IPS-20b (cell line): ENCODE measurements at regions not wholly inside any gene's neighbourhood (a gene's known extent, or its start where the extent isn't known, plus 50 kb on each side); places are given as distances from the start of the nearest gene placed in this dataset.

Experiments used
- H3K27ac ChIP-seq: one replicate; pipeline ENCODE4 v1.5.1; 2013; ENCODE audit warnings: low read length
- H3K27me3 ChIP-seq: 2 replicates; pipeline ENCODE4 v1.6.1; 2013; ENCODE audit warnings: mild to moderate bottlenecking, low read length, inconsistent platforms; ENCODE audit not compliant: insufficient read depth
- H3K36me3 ChIP-seq: 2 replicates; pipeline ENCODE4 v1.6.1; 2013; ENCODE audit warnings: low read depth, mild to moderate bottlenecking, inconsistent platforms, low read length, moderate library complexity; ENCODE audit not compliant: insufficient read depth
- H3K4me1 ChIP-seq: 2 replicates; pipeline ENCODE4 v1.6.1; 2013; ENCODE audit warnings: mild to moderate bottlenecking, control low read depth, inconsistent platforms, low read length, moderate library complexity; ENCODE audit not compliant: insufficient read depth
- H3K4me3 ChIP-seq: 2 replicates; pipeline ENCODE4 v1.5.1; 2013; ENCODE audit warnings: mild to moderate bottlenecking, low read length, inconsistent platforms
- H3K9ac ChIP-seq: 2 replicates; pipeline ENCODE4 v1.6.1; 2013; ENCODE audit warnings: low read depth, mild to moderate bottlenecking, inconsistent platforms, low read length, moderate library complexity
- H3K9me3 ChIP-seq: 2 replicates; pipeline ENCODE4 v1.6.1; 2013; ENCODE audit warnings: mild to moderate bottlenecking, low read depth, low read length, inconsistent platforms; ENCODE audit not compliant: insufficient read depth

- H3K4me3 ChIP-seq, result no peak overlapping the region
- no peaks in the 10 kb centered on the region for H3K4me1 ChIP-seq
- no peaks in the 10 kb centered on the region for H3K36me3 ChIP-seq
- H3K9me3 ChIP-seq, result peaks cover 3% of the 10 kb centered on the region; the same call in 1 of the 2 replicates
- H3K27ac ChIP-seq, result no peak overlapping the region
- no peak overlapping the region for H3K9ac ChIP-seq
- H3K27me3 ChIP-seq, result no peaks in the 10 kb centered on the region
Observed at GRCh38 chr3:90044084-90044816, 936.8 kb downstream of the EPHA3 start.

DNA sequence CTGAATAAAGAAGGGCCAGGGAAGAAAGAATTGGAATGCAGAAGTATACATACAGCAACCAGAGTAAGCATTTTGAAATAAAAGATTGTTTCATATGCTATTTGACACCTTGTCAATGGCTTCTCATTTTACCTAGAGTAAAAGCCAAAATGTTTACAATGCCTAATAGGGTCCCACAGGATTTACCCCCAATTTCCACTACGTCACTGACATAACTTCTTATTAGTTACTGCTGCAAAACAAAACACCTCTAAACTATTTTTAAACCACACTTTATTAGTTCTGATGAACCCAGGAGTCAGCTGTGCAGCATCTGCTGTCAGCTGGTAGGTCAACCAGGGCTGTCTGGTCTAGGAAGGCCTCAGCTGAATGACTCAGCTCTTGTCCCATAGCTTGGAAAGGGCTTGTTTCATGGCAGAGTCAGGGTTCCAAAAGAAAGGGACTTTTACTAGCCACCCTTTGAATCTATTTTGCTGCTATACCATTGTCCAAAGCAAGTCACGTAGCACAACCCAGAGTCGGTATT, 945.1 kb downstream of the EPHA3 start:
- peaks cover 4% of the 10 kb centered on the region; the same call in 1 of the 2 replicates for H3K9me3 ChIP-seq
- no peaks in the 10 kb centered on the region for H3K4me1 ChIP-seq
- no peaks in the 10 kb centered on the region for H3K27me3 ChIP-seq
- no peak overlapping the region for H3K9ac ChIP-seq
- H3K4me3 ChIP-seq, result no peak overlapping the region
- no peaks in the 10 kb centered on the region for H3K36me3 ChIP-seq
- H3K27ac ChIP-seq, result no peak overlapping the region

DNA sequence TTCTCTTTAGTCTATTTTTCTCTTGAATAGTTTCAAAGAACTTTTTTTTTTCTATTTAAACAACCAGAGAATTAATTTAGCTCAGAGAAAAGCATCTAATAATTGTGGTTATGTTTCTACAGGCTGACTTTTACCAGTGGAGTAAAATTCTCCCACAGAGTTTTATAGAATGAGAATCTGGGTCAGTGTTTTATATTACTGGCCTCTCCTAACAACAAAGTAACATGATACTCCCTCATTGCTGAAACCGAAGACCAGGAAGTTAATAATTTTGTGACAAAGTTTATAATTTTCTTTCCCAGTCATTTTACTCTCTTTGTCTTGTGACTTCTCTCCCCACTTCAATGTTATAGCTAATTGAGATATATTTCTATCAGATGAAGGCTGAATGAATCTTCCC, 946.9 kb downstream of the EPHA3 start:
- no peaks in the 10 kb centered on the region for H3K27me3 ChIP-seq
- peaks cover 1% of the 10 kb centered on the region; the same call in 1 of the 2 replicates for H3K9me3 ChIP-seq
- H3K9ac ChIP-seq, result no peak overlapping the region
- no peaks in the 10 kb centered on the region for H3K4me1 ChIP-seq
- H3K36me3 ChIP-seq, result no peaks in the 10 kb centered on the region
- H3K4me3 ChIP-seq, result no peak overlapping the region
- H3K27ac ChIP-seq, result no peak overlapping the region

- H3K4me1 ChIP-seq, result no peaks in the 10 kb centered on the region
- no peaks in the 10 kb centered on the region for H3K9me3 ChIP-seq
- no peak overlapping the region for H3K9ac ChIP-seq
- H3K4me3 ChIP-seq, result no peak overlapping the region
- no peaks in the 10 kb centered on the region for H3K36me3 ChIP-seq
- H3K27me3 ChIP-seq, result no peaks in the 10 kb centered on the region
- no peak overlapping the region for H3K27ac ChIP-seq
Observed at GRCh38 chr3:90055666-90056065, 948.2 kb downstream of the EPHA3 start.

DNA sequence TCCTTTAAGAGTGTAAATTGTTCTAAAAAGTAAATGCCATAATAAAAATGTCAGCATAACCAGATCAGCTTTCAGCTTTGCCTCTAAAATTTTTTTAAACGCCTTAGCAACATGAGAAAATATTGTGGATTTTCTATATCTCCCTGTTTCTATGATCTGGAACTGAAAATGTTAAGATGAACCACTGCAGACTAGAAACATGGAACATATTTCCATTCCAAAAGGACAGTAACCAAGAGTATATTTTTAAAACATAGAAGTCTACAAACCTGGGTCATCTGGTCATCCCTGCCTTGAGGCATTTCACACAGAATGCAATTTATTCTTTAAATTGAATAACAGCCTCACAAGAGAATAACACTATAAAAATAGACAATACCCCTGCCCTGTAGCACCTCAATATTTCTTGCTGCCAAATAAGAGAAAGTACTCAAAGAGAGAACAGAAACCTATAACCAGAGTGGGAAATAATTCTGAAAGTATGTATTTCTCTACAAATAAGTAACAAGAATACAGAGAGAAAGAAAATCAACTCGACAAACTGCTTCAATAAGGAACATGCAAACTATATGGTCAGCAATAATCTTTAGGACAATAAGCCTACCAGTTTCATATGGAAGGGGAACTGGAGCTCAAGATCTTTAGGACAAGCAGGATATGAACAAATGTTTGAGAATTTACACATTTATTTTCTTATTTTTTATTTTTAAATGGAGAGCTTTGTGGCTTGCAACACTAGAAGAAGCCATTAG, 949.0 kb downstream of the EPHA3 start:
- Histone ChIP-seq H3K27me3 (no peaks in the 10 kb centered on the region), H3K9me3 (no peaks in the 10 kb centered on the region), H3K27ac (no peak overlapping the region), H3K4me3 (no peak overlapping the region), H3K4me1 (no peaks in the 10 kb centered on the region), H3K36me3 (no peaks in the 10 kb centered on the region), H3K9ac (no peak overlapping the region)

GRCh38 chr3:90062016-90062415, 954.6 kb downstream of the EPHA3 start:
- Histone ChIP-seq H3K9ac (no peak overlapping the region), H3K4me3 (no peak overlapping the region), H3K27ac (no peak overlapping the region), H3K36me3 (no peaks in the 10 kb centered on the region), H3K27me3 (no peaks in the 10 kb centered on the region), H3K9me3 (peaks cover 4% of the 10 kb centered on the region), H3K4me1 (no peaks in the 10 kb centered on the region)

DNA sequence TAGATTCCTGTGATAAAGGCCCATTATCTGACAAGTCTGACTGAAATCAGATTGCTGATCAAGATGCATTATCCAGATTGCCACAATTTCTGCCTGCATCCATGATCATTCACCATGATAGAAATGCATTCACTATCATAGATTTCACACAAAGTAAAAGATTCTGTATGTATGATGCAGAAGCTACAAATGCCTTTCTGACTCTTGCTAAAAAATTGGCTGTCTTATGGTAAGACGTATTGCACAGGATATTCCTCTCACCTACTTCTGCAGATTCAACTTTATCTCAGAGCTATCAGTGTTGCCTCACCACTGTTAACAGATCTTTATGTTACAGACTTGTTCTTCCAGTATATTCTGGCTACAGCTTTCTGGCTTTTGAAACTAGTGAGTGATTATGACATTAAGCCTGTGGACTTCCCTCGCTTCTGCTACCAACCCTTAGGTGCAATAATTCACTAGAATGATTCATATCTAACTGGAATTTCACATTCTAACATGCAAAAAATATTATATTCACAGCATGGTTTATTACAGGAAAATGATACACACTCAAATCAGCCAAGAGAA, 955.3 kb downstream of the EPHA3 start:
- no peaks in the 10 kb centered on the region for H3K27me3 ChIP-seq

DNA sequence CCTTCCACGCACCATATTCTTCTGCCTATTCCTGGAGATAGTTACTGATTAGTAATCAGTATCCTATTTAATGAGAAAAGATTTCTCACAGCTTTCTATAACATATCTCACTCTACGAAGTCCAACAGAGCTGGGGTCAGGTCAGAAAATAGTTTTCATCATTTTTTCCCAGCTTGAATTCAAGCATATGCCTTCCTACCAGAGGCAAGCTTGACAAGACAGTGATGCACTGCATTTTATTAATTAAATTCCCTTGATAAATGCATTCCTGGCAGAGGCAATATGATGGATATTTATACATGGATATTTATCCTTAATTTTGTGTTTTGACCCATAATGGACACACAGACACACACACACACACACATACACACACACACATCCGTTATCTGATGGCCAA, 961.4 kb downstream of the EPHA3 start:
- Histone ChIP-seq H3K4me1 (peaks cover 16% of the 10 kb centered on the region), H3K4me3 (no peak overlapping the region), H3K27me3 (no peaks in the 10 kb centered on the region), H3K9me3 (no peaks in the 10 kb centered on the region), H3K27ac (peak overlapping the region; percentile 30), H3K36me3 (no peaks in the 10 kb centered on the region), H3K9ac (no peak overlapping the region)

More for the DNA sequence above, 955.3 kb downstream of the EPHA3 start:
- Histone ChIP-seq H3K36me3 (no peaks in the 10 kb centered on the region), H3K4me1 (no peaks in the 10 kb centered on the region), H3K9me3 (peaks cover 4% of the 10 kb centered on the region), H3K27ac (no peak overlapping the region), H3K4me3 (no peak overlapping the region), H3K9ac (no peak overlapping the region)

DNA sequence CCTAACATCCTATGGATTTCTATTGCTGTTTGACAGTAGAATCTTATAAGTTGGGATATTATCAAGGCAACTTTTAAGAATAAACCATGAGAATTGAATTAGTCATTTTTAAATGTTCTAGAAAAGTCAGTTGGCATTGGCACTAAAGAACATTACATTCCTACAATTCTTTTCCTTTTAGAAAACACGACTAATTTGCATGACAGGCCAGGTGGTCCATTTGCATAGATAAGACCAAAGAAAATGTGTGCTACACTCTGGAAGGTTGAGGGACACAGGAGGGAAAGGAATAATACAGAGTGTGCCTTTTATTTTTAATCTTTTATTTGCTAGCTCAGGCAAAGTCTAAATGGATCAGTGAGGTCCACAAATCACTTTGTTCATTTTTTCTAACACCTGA, 962.3 kb downstream of the EPHA3 start:
- Histone ChIP-seq H3K27ac (peak overlapping the region; percentile 30), H3K27me3 (no peaks in the 10 kb centered on the region), H3K4me1 (peaks cover 16% of the 10 kb centered on the region), H3K36me3 (no peaks in the 10 kb centered on the region), H3K9me3 (no peaks in the 10 kb centered on the region), H3K9ac (no peak overlapping the region), H3K4me3 (peak overlapping the region; percentile 27; the same call in 1 of the 2 replicates)

DNA sequence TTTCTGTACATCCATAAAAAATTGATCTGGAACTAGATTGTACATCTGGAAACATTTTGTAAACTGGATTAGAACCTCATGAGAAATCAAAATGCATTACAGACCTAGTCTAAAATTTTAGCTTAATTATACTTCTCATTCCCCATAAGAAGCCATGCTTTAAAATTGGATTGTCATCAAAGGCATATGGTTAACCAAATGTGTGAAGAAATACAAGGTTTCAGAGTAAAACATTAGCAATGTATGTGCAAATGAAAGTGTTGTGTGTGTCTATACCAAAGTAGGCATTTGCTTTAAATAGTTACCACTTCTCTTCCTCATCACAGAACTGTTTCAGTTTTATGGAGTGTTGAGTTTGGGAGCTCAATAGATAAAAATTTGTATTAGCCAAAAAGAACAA, 968.7 kb downstream of the EPHA3 start:
- H3K4me1 ChIP-seq, result peaks cover 6% of the 10 kb centered on the region; the same call in 1 of the 2 replicates
- H3K27me3 ChIP-seq, result no peaks in the 10 kb centered on the region
- H3K9me3 ChIP-seq, result no peaks in the 10 kb centered on the region
- H3K4me3 ChIP-seq, result no peak overlapping the region
- H3K36me3 ChIP-seq, result no peaks in the 10 kb centered on the region
- no peak overlapping the region for H3K27ac ChIP-seq
- H3K9ac ChIP-seq, result no peak overlapping the region

GRCh38 chr3:90080988-90081387, 973.6 kb downstream of the EPHA3 start:
- no peak overlapping the region for H3K27ac ChIP-seq
- H3K4me3 ChIP-seq, result no peak overlapping the region; the same call in 1 of the 2 replicates
- H3K36me3 ChIP-seq, result no peaks in the 10 kb centered on the region
- no peak overlapping the region for H3K9ac ChIP-seq
- H3K27me3 ChIP-seq, result no peaks in the 10 kb centered on the region
- no peaks in the 10 kb centered on the region for H3K9me3 ChIP-seq
- H3K4me1 ChIP-seq, result peaks cover 23% of the 10 kb centered on the region
